ENCODE measurements at regions not wholly inside any gene's neighbourhood (a gene's known extent, or its start where the extent isn't known, plus 50 kb on each side); places are given as distances from the start of the nearest gene placed in this dataset.

GRCh38 chr4:42330002-42330592, 67.2 kb upstream of the SHISA3 start:
- TF ChIP-seq SUZ12 (IDR thresholded peaks at IDR 0.05; ENCODE audit: extremely low read depth, insufficient read depth, insufficient read length) (no peak), ZNF274 (IDR thresholded peaks at IDR 0.05; ENCODE audit: low read depth, low read length) (no peak), YY1 (IDR thresholded peaks at IDR 0.05; ENCODE audit: insufficient read depth, insufficient read length) (no peak)
- no peaks in the 10 kb centered on the region for H3K9me3 ChIP-seq (ENCODE audit: insufficient read depth, low read length)
- H3K9ac ChIP-seq (ENCODE audit: insufficient read length, low read depth), result no peak overlapping the region
- no peaks in the 10 kb centered on the region for H3K27me3 ChIP-seq (ENCODE audit: insufficient read depth, insufficient read length)
- H3K36me3 ChIP-seq (ENCODE audit: insufficient read depth, insufficient read length, low read length), result no peaks in the 10 kb centered on the region
- no peak for DNase-seq (ENCODE audit: low read depth, low spot score)
- no peak overlapping the region for H3K4me3 ChIP-seq (ENCODE audit: insufficient read length, low read depth)
- no peaks in the 10 kb centered on the region for H3K4me1 ChIP-seq (ENCODE audit: insufficient read depth, insufficient read length)

DNA sequence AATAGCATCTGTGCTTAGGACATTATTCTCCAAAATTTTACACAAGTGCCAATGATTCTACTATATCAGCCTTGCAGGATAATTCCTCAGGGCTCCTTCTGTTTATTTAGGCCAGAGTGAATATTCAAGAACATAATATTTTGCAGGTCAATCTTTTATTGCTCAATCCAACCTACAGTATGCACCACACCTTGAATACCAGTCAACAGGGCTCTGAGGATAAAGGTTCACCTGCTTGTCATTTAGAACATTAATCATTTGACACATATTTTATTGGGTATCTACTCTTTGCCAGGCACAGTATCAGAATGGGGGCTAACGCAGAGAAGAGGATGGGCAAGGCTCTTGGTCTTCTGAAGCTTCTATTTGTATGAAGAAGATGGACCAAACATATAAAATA, 66.2 kb upstream of the SHISA3 start:
- H3K4me1 ChIP-seq (ENCODE audit: insufficient read depth, insufficient read length), result no peaks in the 10 kb centered on the region
- H3K4me3 ChIP-seq (ENCODE audit: insufficient read length, low read depth), result no peak overlapping the region
- no peak for DNase-seq (ENCODE audit: low read depth, low spot score)
- no peaks in the 10 kb centered on the region for H3K27me3 ChIP-seq (ENCODE audit: insufficient read depth, insufficient read length)
- H3K9me3 ChIP-seq (ENCODE audit: insufficient read depth, low read length), result no peaks in the 10 kb centered on the region
- no peaks in the 10 kb centered on the region for H3K36me3 ChIP-seq (ENCODE audit: insufficient read depth, insufficient read length, low read length)
- H3K9ac ChIP-seq (ENCODE audit: insufficient read length, low read depth), result no peak overlapping the region
- TF ChIP-seq YY1 (IDR thresholded peaks at IDR 0.05; ENCODE audit: insufficient read depth, insufficient read length) (no peak), ZNF274 (IDR thresholded peaks at IDR 0.05; ENCODE audit: low read depth, low read length) (no peak), SUZ12 (IDR thresholded peaks at IDR 0.05; ENCODE audit: extremely low read depth, insufficient read depth, insufficient read length) (no peak)

DNA sequence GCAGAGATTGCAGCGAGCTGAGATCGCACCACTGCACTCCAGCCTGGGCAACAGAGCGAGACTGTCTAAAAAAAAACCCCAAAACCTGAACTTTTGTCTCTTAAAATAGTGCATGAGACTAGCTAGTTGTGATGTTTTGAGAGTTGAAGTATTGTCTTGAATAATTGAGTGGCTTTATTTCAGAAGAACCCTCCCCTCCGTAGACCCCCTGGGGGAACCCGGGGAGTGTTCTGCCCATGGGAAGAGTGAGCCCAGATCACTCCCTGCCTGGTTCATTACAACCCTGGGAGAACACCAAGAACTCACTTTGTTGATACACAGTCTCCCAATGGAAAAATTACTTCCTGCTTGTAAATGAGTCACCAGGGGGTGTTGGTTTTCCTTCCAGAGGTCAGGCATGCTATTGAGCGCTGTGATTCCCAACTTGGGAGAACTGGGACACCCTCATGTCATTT, 65.3 kb upstream of the SHISA3 start:
- no peaks in the 10 kb centered on the region for H3K27me3 ChIP-seq (ENCODE audit: insufficient read depth, insufficient read length)
- no peak overlapping the region for H3K4me3 ChIP-seq (ENCODE audit: insufficient read length, low read depth)
- H3K9ac ChIP-seq (ENCODE audit: insufficient read length, low read depth), result no peak overlapping the region
- H3K36me3 ChIP-seq (ENCODE audit: insufficient read depth, insufficient read length, low read length), result no peaks in the 10 kb centered on the region
- TF ChIP-seq YY1 (IDR thresholded peaks at IDR 0.05; ENCODE audit: insufficient read depth, insufficient read length), result no peak
- TF ChIP-seq ZNF274 (IDR thresholded peaks at IDR 0.05; ENCODE audit: low read depth, low read length), result no peak
- no peak for TF ChIP-seq SUZ12 (IDR thresholded peaks at IDR 0.05; ENCODE audit: extremely low read depth, insufficient read depth, insufficient read length)
- no peaks in the 10 kb centered on the region for H3K9me3 ChIP-seq (ENCODE audit: insufficient read depth, low read length)
- no peak for DNase-seq (ENCODE audit: low read depth, low spot score)
- H3K4me1 ChIP-seq (ENCODE audit: insufficient read depth, insufficient read length), result no peaks in the 10 kb centered on the region

DNA sequence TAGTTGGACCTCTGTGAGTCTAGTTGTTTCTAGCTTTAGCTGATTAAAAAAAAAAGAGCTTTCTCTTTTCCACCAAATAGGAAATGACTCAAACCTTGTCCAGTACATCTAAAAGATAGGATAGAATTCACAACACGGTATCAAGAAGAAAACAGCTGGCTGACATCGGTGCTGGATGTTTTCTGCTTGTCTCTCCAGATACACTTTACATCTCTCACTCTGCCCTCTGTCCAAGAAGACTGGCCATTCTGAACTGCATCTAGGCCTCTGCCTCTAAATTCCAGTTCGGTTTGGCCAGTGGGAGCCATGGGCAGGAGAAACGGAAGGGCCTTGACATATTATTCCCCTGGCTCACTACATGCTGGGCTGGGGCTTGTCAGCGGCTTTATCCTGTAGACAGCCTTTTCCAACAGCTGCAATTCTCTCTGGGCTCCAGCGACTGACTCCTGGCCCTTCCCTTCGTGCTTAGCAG, 57.3 kb upstream of the SHISA3 start:
- TF ChIP-seq YY1 (IDR thresholded peaks at IDR 0.05; ENCODE audit: insufficient read depth, insufficient read length) (no peak), SUZ12 (IDR thresholded peaks at IDR 0.05; ENCODE audit: extremely low read depth, insufficient read depth, insufficient read length) (no peak), ZNF274 (IDR thresholded peaks at IDR 0.05; ENCODE audit: low read depth, low read length) (no peak)
- H3K27me3 ChIP-seq (ENCODE audit: insufficient read depth, insufficient read length), result no peaks in the 10 kb centered on the region
- no peaks in the 10 kb centered on the region for H3K4me1 ChIP-seq (ENCODE audit: insufficient read depth, insufficient read length)
- H3K36me3 ChIP-seq (ENCODE audit: insufficient read depth, insufficient read length, low read length), result no peaks in the 10 kb centered on the region
- H3K9me3 ChIP-seq (ENCODE audit: insufficient read depth, low read length), result no peaks in the 10 kb centered on the region
- H3K9ac ChIP-seq (ENCODE audit: insufficient read length, low read depth), result no peak overlapping the region
- no peak for DNase-seq (ENCODE audit: low read depth, low spot score)
- no peak overlapping the region for H3K4me3 ChIP-seq (ENCODE audit: insufficient read length, low read depth)

GRCh38 chr4:42341518-42342026, 55.7 kb upstream of the SHISA3 start:
- Histone ChIP-seq H3K9ac (ENCODE audit: insufficient read length, low read depth) (no peak overlapping the region), H3K27me3 (ENCODE audit: insufficient read depth, insufficient read length) (no peaks in the 10 kb centered on the region), H3K9me3 (ENCODE audit: insufficient read depth, low read length) (no peaks in the 10 kb centered on the region), H3K4me3 (ENCODE audit: insufficient read length, low read depth) (no peak overlapping the region), H3K36me3 (ENCODE audit: insufficient read depth, insufficient read length, low read length) (no peaks in the 10 kb centered on the region), H3K4me1 (ENCODE audit: insufficient read depth, insufficient read length) (no peaks in the 10 kb centered on the region)
- no peak for DNase-seq (ENCODE audit: low read depth, low spot score)
- TF ChIP-seq SUZ12 (IDR thresholded peaks at IDR 0.05; ENCODE audit: extremely low read depth, insufficient read depth, insufficient read length) (no peak), YY1 (IDR thresholded peaks at IDR 0.05; ENCODE audit: insufficient read depth, insufficient read length) (no peak), ZNF274 (IDR thresholded peaks at IDR 0.05; ENCODE audit: low read depth, low read length) (no peak)

GRCh38 chr4:42342459-42342858, 54.8 kb upstream of the SHISA3 start:
- no peaks in the 10 kb centered on the region for H3K4me1 ChIP-seq (ENCODE audit: insufficient read depth, insufficient read length)
- H3K9ac ChIP-seq (ENCODE audit: insufficient read length, low read depth), result no peak overlapping the region
- H3K4me3 ChIP-seq (ENCODE audit: insufficient read length, low read depth), result no peak overlapping the region
- no peaks in the 10 kb centered on the region for H3K9me3 ChIP-seq (ENCODE audit: insufficient read depth, low read length)
- no peak for DNase-seq (ENCODE audit: low read depth, low spot score)
- no peaks in the 10 kb centered on the region for H3K36me3 ChIP-seq (ENCODE audit: insufficient read depth, insufficient read length, low read length)
- TF ChIP-seq YY1 (IDR thresholded peaks at IDR 0.05; ENCODE audit: insufficient read depth, insufficient read length) (no peak), ZNF274 (IDR thresholded peaks at IDR 0.05; ENCODE audit: low read depth, low read length) (no peak), SUZ12 (IDR thresholded peaks at IDR 0.05; ENCODE audit: extremely low read depth, insufficient read depth, insufficient read length) (no peak)
- H3K27me3 ChIP-seq (ENCODE audit: insufficient read depth, insufficient read length), result no peaks in the 10 kb centered on the region

- no peak overlapping the region for H3K4me3 ChIP-seq (ENCODE audit: insufficient read length, low read depth)
- TF ChIP-seq YY1 (IDR thresholded peaks at IDR 0.05; ENCODE audit: insufficient read depth, insufficient read length) (no peak), ZNF274 (IDR thresholded peaks at IDR 0.05; ENCODE audit: low read depth, low read length) (no peak), SUZ12 (IDR thresholded peaks at IDR 0.05; ENCODE audit: extremely low read depth, insufficient read depth, insufficient read length) (no peak)
- no peak for DNase-seq (ENCODE audit: low read depth, low spot score)
- H3K9me3 ChIP-seq (ENCODE audit: insufficient read depth, low read length), result no peaks in the 10 kb centered on the region
- no peaks in the 10 kb centered on the region for H3K4me1 ChIP-seq (ENCODE audit: insufficient read depth, insufficient read length)
- no peaks in the 10 kb centered on the region for H3K36me3 ChIP-seq (ENCODE audit: insufficient read depth, insufficient read length, low read length)
- no peak overlapping the region for H3K9ac ChIP-seq (ENCODE audit: insufficient read length, low read depth)
- H3K27me3 ChIP-seq (ENCODE audit: insufficient read depth, insufficient read length), result no peaks in the 10 kb centered on the region
Measured at GRCh38 chr4:42344309-42344708, 53.0 kb upstream of the SHISA3 start.

All from NT2/D1 (cell line).